PFSK-1 (cell line): ENCODE measurements at regions not wholly inside any gene's neighbourhood (a gene's known extent, or its start where the extent isn't known, plus 50 kb on each side); places are given as distances from the start of the nearest gene placed in this dataset.

Source experiments
- FOXP2 ChIP-seq: optimal IDR thresholded peaks from 2 replicates; pipeline ENCODE3; 2011; ENCODE audit warnings: borderline replicate concordance, control low read depth, inconsistent platforms; ENCODE audit not compliant: insufficient read depth; ENCODE audit errors: extremely low read length, extremely low read depth
- POLR2AphosphoS5 ChIP-seq: IDR thresholded peaks from 2 replicates; pipeline ENCODE4 v1.6.1; 2012; ENCODE audit warnings: low read depth, mild to moderate bottlenecking, control low read depth, low read length, moderate library complexity
- REST ChIP-seq, 2 experiments: IDR thresholded peaks; 2 replicates each; pipeline versions ENCODE4 v1.6.1 to v1.8.0; 2011 to 2012; ENCODE audit warnings: low read depth in 2 of 2, low read length in 2 of 2, control low read depth in 1 of 2, inconsistent platforms in 1 of 2, mild to moderate bottlenecking in 1 of 2, moderate library complexity in 1 of 2; ENCODE audit not compliant: insufficient read depth in 1 of 2
- SIN3A ChIP-seq: IDR thresholded peaks from 2 replicates; pipeline ENCODE4 v1.6.1; 2012; ENCODE audit warnings: mild to moderate bottlenecking, low read length, moderate library complexity, borderline replicate concordance; ENCODE audit not compliant: insufficient read depth
- TAF1 ChIP-seq: IDR thresholded peaks from 2 replicates; pipeline ENCODE4 v1.6.1; 2012; ENCODE audit warnings: low read length, control low read depth, borderline replicate concordance; ENCODE audit not compliant: insufficient read depth

- no peak for TF ChIP-seq TAF1
These were observed 240.5 kb upstream of the KCNJ16 start for GRCh38 chr17:69834494-69834893.

- no peak for TF ChIP-seq TAF1
- no peak for TF ChIP-seq FOXP2
- no peak for TF ChIP-seq REST (IDR thresholded peaks at IDR 0.05; ENCODE audit: insufficient read depth in 1 of 2, low read depth in 2 of 2, low read length in 2 of 2)
- TF ChIP-seq SIN3A: no peak
- no peak for TF ChIP-seq POLR2AphosphoS5
These were observed 223.3 kb upstream of the KCNJ16 start for GRCh38 chr17:69851736-69852135.

- no peak for TF ChIP-seq FOXP2
- no peak for TF ChIP-seq REST (IDR thresholded peaks at IDR 0.05; ENCODE audit: insufficient read depth in 1 of 2, low read depth in 2 of 2, low read length in 2 of 2)
- TF ChIP-seq SIN3A: no peak
- no peak for TF ChIP-seq TAF1
- no peak for TF ChIP-seq POLR2AphosphoS5
These were observed 221.3 kb upstream of the KCNJ16 start for GRCh38 chr17:69853541-69854224.

- no peak for TF ChIP-seq POLR2AphosphoS5
- TF ChIP-seq FOXP2: no peak
- no peak for TF ChIP-seq REST (IDR thresholded peaks at IDR 0.05; ENCODE audit: insufficient read depth in 1 of 2, low read depth in 2 of 2, low read length in 2 of 2)
- TF ChIP-seq TAF1: no peak
- no peak for TF ChIP-seq SIN3A
These were observed 220.7 kb upstream of the KCNJ16 start for GRCh38 chr17:69854225-69854780.

GRCh38 chr17:69856946-69857345 lies 218.1 kb upstream of the KCNJ16 start:
- TF ChIP-seq TAF1 (no peak), REST (IDR thresholded peaks at IDR 0.05; ENCODE audit: insufficient read depth in 1 of 2, low read depth in 2 of 2, low read length in 2 of 2) (no peak), FOXP2 (no peak), SIN3A (no peak), POLR2AphosphoS5 (no peak)
